ENCODE measurements at regions not wholly inside any gene's neighbourhood (a gene's known extent, or its start where the extent isn't known, plus 50 kb on each side); places are given as distances from the start of the nearest gene placed in this dataset.

DNA sequence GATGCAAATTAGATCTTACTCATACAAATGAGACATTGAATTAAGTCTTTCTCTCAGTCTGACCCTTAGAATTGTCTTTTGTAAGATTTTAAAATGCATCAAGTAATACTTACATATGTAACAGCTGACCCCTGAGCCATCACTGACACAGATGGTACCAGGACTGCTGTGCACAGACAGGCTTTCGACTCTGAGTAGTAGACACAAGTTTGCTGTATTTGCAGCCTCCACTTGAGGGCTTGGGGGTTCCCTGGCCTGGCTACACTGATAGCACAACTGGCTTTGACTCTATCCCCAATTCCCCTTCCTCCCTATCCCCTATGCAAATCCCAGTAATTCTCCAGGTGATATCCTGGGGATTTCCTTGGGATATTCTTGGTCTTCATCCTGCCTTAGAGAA is 200.7 kb downstream of the RPIA start:
- H3K9me2 ChIP-seq (replicated peaks; ENCODE audit: control insufficient read depth, low read length), result no peaks in the 10 kb centered on the region
- no peaks in the 10 kb centered on the region for H4K20me1 ChIP-seq (ENCODE audit: control insufficient read depth, insufficient read depth, low read depth, low read length)
- H3K4me1 ChIP-seq (ENCODE audit: control insufficient read depth, low read length), result no peaks in the 10 kb centered on the region
- no peak overlapping the region for H3K4me2 ChIP-seq (ENCODE audit: low read length)
- TF ChIP-seq EZH2phosphoT487 (IDR thresholded peaks at IDR 0.05; ENCODE audit: borderline replicate concordance, low read length), result no peak
- TF ChIP-seq, protein P1, sequence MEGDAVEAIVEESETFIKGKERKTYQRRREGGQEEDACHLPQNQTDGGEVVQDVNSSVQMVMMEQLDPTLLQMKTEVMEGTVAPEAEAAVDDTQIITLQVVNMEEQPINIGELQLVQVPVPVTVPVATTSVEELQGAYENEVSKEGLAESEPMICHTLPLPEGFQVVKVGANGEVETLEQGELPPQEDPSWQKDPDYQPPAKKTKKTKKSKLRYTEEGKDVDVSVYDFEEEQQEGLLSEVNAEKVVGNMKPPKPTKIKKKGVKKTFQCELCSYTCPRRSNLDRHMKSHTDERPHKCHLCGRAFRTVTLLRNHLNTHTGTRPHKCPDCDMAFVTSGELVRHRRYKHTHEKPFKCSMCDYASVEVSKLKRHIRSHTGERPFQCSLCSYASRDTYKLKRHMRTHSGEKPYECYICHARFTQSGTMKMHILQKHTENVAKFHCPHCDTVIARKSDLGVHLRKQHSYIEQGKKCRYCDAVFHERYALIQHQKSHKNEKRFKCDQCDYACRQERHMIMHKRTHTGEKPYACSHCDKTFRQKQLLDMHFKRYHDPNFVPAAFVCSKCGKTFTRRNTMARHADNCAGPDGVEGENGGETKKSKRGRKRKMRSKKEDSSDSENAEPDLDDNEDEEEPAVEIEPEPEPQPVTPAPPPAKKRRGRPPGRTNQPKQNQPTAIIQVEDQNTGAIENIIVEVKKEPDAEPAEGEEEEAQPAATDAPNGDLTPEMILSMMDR (IDR thresholded peaks at IDR 0.05; ENCODE audit: low read depth, low read length, poor library complexity, severe bottlenecking), result no peak
- no peaks in the 10 kb centered on the region for H3K9me3 ChIP-seq (ENCODE audit: control insufficient read depth, insufficient read depth, low read length)
- H3K4me3 ChIP-seq (ENCODE audit: low read length), result no peak overlapping the region
- no peaks in the 10 kb centered on the region for H3K27me3 ChIP-seq (ENCODE audit: control insufficient read depth, low read length)
- H3K36me3 ChIP-seq (ENCODE audit: control insufficient read depth, low read length), result no peaks in the 10 kb centered on the region
- H3K79me2 ChIP-seq (ENCODE audit: control insufficient read depth, low read length), result no peaks in the 10 kb centered on the region
- H3F3A ChIP-seq (ENCODE audit: control insufficient read depth, insufficient read depth), result no peaks in the 10 kb centered on the region
- H3K27ac ChIP-seq (ENCODE audit: low read depth, low read length), result no peak overlapping the region

DNA sequence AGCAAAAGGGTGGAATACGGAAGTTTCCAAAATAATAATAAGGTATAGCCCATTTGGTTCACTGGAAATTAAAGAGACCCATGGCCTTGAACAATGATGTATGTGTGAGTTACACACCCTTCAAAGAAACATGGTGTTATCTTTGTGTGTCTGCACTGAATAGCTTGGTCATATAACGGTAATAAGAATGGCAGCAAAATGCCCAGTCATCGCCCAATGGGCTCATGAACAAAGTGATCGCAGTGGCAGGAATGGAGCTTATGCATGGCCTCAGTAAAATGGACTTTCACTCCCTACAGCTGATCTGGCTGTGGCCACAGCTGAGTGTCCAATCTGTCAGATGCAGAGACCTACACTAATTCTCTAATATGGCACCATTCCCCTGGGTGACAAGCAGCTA is 201.3 kb downstream of the RPIA start:
- no peaks in the 10 kb centered on the region for H3F3A ChIP-seq (ENCODE audit: control insufficient read depth, insufficient read depth)
- no peak overlapping the region for H3K4me2 ChIP-seq (ENCODE audit: low read length)
- no peaks in the 10 kb centered on the region for H4K20me1 ChIP-seq (ENCODE audit: control insufficient read depth, insufficient read depth, low read depth, low read length)

DNA sequence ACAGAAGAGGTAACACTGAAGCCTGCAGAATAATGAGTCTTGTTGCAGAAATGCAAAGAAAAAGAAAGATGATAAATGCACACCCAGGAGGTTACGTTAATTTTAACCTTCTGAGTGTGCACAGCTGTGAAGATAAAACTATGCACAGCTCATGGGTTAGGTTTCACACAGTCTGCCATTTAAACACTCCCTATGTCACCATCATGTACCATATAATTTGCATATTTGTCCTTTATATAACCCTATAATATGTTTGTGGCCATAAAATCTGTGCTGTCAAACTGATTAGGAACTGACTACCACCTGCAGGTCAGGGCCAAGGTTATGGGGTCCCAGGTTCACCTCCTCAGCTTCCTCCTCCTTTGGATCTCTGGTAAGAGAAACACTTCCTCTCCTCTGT is 205.5 kb downstream of the RPIA start:
- no peak overlapping the region for H3K4me2 ChIP-seq (ENCODE audit: low read length)
- H3K27me3 ChIP-seq (ENCODE audit: control insufficient read depth, low read length), result no peaks in the 10 kb centered on the region

More for the DNA sequence above, 201.3 kb downstream of the RPIA start:
- no peaks in the 10 kb centered on the region for H3K4me1 ChIP-seq (ENCODE audit: control insufficient read depth, low read length)
- H3K27ac ChIP-seq (ENCODE audit: low read depth, low read length), result no peak overlapping the region
- H3K4me3 ChIP-seq (ENCODE audit: low read length), result no peak overlapping the region
- H3K9me2 ChIP-seq (replicated peaks; ENCODE audit: control insufficient read depth, low read length), result no peaks in the 10 kb centered on the region
- H3K36me3 ChIP-seq (ENCODE audit: control insufficient read depth, low read length), result no peaks in the 10 kb centered on the region
- H3K9me3 ChIP-seq (ENCODE audit: control insufficient read depth, insufficient read depth, low read length), result no peaks in the 10 kb centered on the region
- no peaks in the 10 kb centered on the region for H3K27me3 ChIP-seq (ENCODE audit: control insufficient read depth, low read length)
- H3K79me2 ChIP-seq (ENCODE audit: control insufficient read depth, low read length), result no peaks in the 10 kb centered on the region
- no peak for TF ChIP-seq EZH2phosphoT487 (IDR thresholded peaks at IDR 0.05; ENCODE audit: borderline replicate concordance, low read length)
- TF ChIP-seq, protein P1 (IDR thresholded peaks at IDR 0.05; ENCODE audit: low read depth, low read length, poor library complexity, severe bottlenecking), result no peak

More for the DNA sequence above, 205.5 kb downstream of the RPIA start:
- no peaks in the 10 kb centered on the region for H3K9me2 ChIP-seq (replicated peaks; ENCODE audit: control insufficient read depth, low read length)
- H4K20me1 ChIP-seq (ENCODE audit: control insufficient read depth, insufficient read depth, low read depth, low read length), result no peaks in the 10 kb centered on the region
- H3F3A ChIP-seq (ENCODE audit: control insufficient read depth, insufficient read depth), result no peaks in the 10 kb centered on the region
- no peaks in the 10 kb centered on the region for H3K36me3 ChIP-seq (ENCODE audit: control insufficient read depth, low read length)
- no peak for TF ChIP-seq EZH2phosphoT487 (IDR thresholded peaks at IDR 0.05; ENCODE audit: borderline replicate concordance, low read length)
- TF ChIP-seq, protein P1 (IDR thresholded peaks at IDR 0.05; ENCODE audit: low read depth, low read length, poor library complexity, severe bottlenecking), result no peak
- H3K4me3 ChIP-seq (ENCODE audit: low read length), result no peak overlapping the region
- H3K27ac ChIP-seq (ENCODE audit: low read depth, low read length), result no peak overlapping the region
- no peaks in the 10 kb centered on the region for H3K4me1 ChIP-seq (ENCODE audit: control insufficient read depth, low read length)
- no peaks in the 10 kb centered on the region for H3K9me3 ChIP-seq (ENCODE audit: control insufficient read depth, insufficient read depth, low read length)
- H3K79me2 ChIP-seq (ENCODE audit: control insufficient read depth, low read length), result no peaks in the 10 kb centered on the region

All from DOHH2 (cell line).